ENCODE measurements at regions not wholly inside any gene's neighbourhood (a gene's known extent, or its start where the extent isn't known, plus 50 kb on each side); places are given as distances from the start of the nearest gene placed in this dataset.

- intact Hi-C loops (cut with DNase I): no loop called here
- H3K9me3 ChIP-seq: no peaks in the 10 kb centered on the region
Observed at GRCh38 chr12:38984388-38984787, 79.0 kb upstream of the CPNE8 start.

GRCh38 chr12:38983117-38983571, 77.8 kb upstream of the CPNE8 start:
- Histone ChIP-seq H3K9me3 (no peaks in the 10 kb centered on the region), H3K27ac (no peak overlapping the region), H3K4me3 (no peak overlapping the region), H3K27me3 (no peaks in the 10 kb centered on the region), H3K9ac (ENCODE audit: low read depth in 2 of 2, low read length in 2 of 2) (no peak overlapping the region), H3K36me3 (no peaks in the 10 kb centered on the region), H3K4me1 (no peaks in the 10 kb centered on the region)
- TF ChIP-seq CTCF (IDR thresholded peaks at IDR 0.05): no peak
- no peak for DNase-seq
- intact Hi-C loops (cut with DNase I): no loop called here

More at GRCh38 chr12:38984388-38984787, 79.0 kb upstream of the CPNE8 start:
- Histone ChIP-seq H3K27ac (no peak overlapping the region), H3K27me3 (no peaks in the 10 kb centered on the region), H3K36me3 (no peaks in the 10 kb centered on the region), H3K9ac (ENCODE audit: low read depth in 2 of 2, low read length in 2 of 2) (no peak overlapping the region), H3K4me1 (no peaks in the 10 kb centered on the region), H3K4me3 (no peak overlapping the region)
- DNase-seq: no peak
- TF ChIP-seq CTCF (IDR thresholded peaks at IDR 0.05): no peak

GRCh38 chr12:38977132-38977531, 71.7 kb upstream of the CPNE8 start:
- Histone ChIP-seq H3K27me3 (no peaks in the 10 kb centered on the region), H3K4me1 (no peaks in the 10 kb centered on the region), H3K4me3 (no peak overlapping the region), H3K27ac (no peak overlapping the region), H3K9me3 (no peaks in the 10 kb centered on the region), H3K36me3 (no peaks in the 10 kb centered on the region), H3K9ac (ENCODE audit: low read depth in 2 of 2, low read length in 2 of 2) (no peak overlapping the region)
- DNase-seq: no peak
- intact Hi-C loops (cut with DNase I): no loop called here
- TF ChIP-seq CTCF (IDR thresholded peaks at IDR 0.05): no peak

- H3K9me3 ChIP-seq: no peaks in the 10 kb centered on the region
- no peaks in the 10 kb centered on the region for H3K36me3 ChIP-seq
- DNase-seq: no peak
- intact Hi-C loops (cut with DNase I): no loop called here
- H3K4me1 ChIP-seq: no peaks in the 10 kb centered on the region
- H3K27me3 ChIP-seq: no peaks in the 10 kb centered on the region
- H3K4me3 ChIP-seq: no peak overlapping the region
- no peak overlapping the region for H3K9ac ChIP-seq (ENCODE audit: low read depth in 2 of 2, low read length in 2 of 2)
- no peak overlapping the region for H3K27ac ChIP-seq
- TF ChIP-seq CTCF (IDR thresholded peaks at IDR 0.05): no peak
Observed at GRCh38 chr12:38969706-38970105, 64.3 kb upstream of the CPNE8 start.

- intact Hi-C loops (cut with DNase I): no loop called here
- H3K36me3 ChIP-seq: no peaks in the 10 kb centered on the region
- no peak for DNase-seq
- H3K27me3 ChIP-seq: no peaks in the 10 kb centered on the region
- no peak overlapping the region for H3K27ac ChIP-seq
- no peaks in the 10 kb centered on the region for H3K9me3 ChIP-seq
- no peak overlapping the region for H3K9ac ChIP-seq (ENCODE audit: low read depth in 2 of 2, low read length in 2 of 2)
- no peak for TF ChIP-seq CTCF (IDR thresholded peaks at IDR 0.05)
- no peaks in the 10 kb centered on the region for H3K4me1 ChIP-seq
- H3K4me3 ChIP-seq: no peak overlapping the region
Observed at GRCh38 chr12:38961683-38962082, 56.3 kb upstream of the CPNE8 start.

GRCh38 chr12:38961012-38961411, 55.6 kb upstream of the CPNE8 start:
- Histone ChIP-seq H3K9ac (ENCODE audit: low read depth in 2 of 2, low read length in 2 of 2) (no peak overlapping the region), H3K36me3 (no peaks in the 10 kb centered on the region), H3K27me3 (no peaks in the 10 kb centered on the region), H3K27ac (no peak overlapping the region), H3K4me3 (no peak overlapping the region), H3K4me1 (no peaks in the 10 kb centered on the region), H3K9me3 (no peaks in the 10 kb centered on the region)
- intact Hi-C loops (cut with DNase I): no loop called here
- TF ChIP-seq CTCF (IDR thresholded peaks at IDR 0.05): no peak
- DNase-seq: no peak

Data from colonic mucosa (tissue), 4 donors.